WTC11 (cell line): ENCODE measurements at regions not wholly inside any gene's neighbourhood (a gene's known extent, or its start where the extent isn't known, plus 50 kb on each side); places are given as distances from the start of the nearest gene placed in this dataset.

ENCODE experiments used
- ATAC-seq: fragments of 200-7000 bp; cut with Tn5 transposase; 2 replicates; pipeline ENCODE4 v1.10.0; 2021; ENCODE audit warnings: mild to moderate bottlenecking, moderate library complexity
- CTCF ChIA-PET: fragments of 300-600 bp; sonication (Branson Sonifier 250); formaldehyde crosslinking; loops from one replicate; lab custom pipeline; 2021; ENCODE audit warnings: antibody characterized with exemption; lab: Charles Lee
- POLR2A ChIA-PET: fragments of 350-600 bp; sonication (Branson Sonifier 250); formaldehyde crosslinking; loops from one replicate; lab custom pipeline; 2021; ENCODE audit warnings: antibody characterized with exemption; lab: Charles Lee
- DNase-seq: peaks from one replicate; pipeline ENCODE4 v3.0.0; 2021; ENCODE audit warnings: low spot score
- H3K27ac Mint-ChIP-seq: 2 replicates; pipeline ENCODE4 v1.8.0; 2021; ENCODE audit warnings: mixed read lengths
- H3K27me3 Mint-ChIP-seq: 2 replicates; pipeline ENCODE4 v1.8.0; 2021; ENCODE audit warnings: low read depth, mild to moderate bottlenecking, moderate library complexity, mixed read lengths
- H3K36me3 Mint-ChIP-seq: 2 replicates; pipeline ENCODE4 v1.8.0; 2021; ENCODE audit warnings: mixed read lengths
- H3K4me1 Mint-ChIP-seq: 2 replicates; pipeline ENCODE4 v1.8.0; 2022; ENCODE audit warnings: mixed read lengths
- H3K4me3 Mint-ChIP-seq: 2 replicates; pipeline ENCODE4 v1.8.0; 2021; ENCODE audit warnings: mild to moderate bottlenecking, moderate library complexity, mixed read lengths
- H3K9me3 Mint-ChIP-seq: 2 replicates; pipeline ENCODE4 v1.8.0; 2021; ENCODE audit warnings: mixed read lengths
- CBFB ChIP-seq: sonication (generic); formaldehyde crosslinking; IDR thresholded peaks from 2 replicates; pipeline ENCODE4 v1.8.1; 2022; ENCODE audit warnings: mild to moderate bottlenecking, low read depth, missing genetic modification reagents
- CREB1 ChIP-seq: sonication (generic); formaldehyde crosslinking; IDR thresholded peaks from 2 replicates; pipeline ENCODE4 v1.8.0; 2023; ENCODE audit warnings: mild to moderate bottlenecking, missing genetic modification reagents
- EMX1 ChIP-seq: fragments of 250-450 bp; sonication (Bioruptor Pico); IDR thresholded peaks from 2 replicates; pipeline ENCODE4 v1.8.0; 2021; ENCODE audit warnings: mild to moderate bottlenecking
- ETV6 ChIP-seq: sonication (generic); formaldehyde crosslinking; IDR thresholded peaks from 2 replicates; pipeline ENCODE4 v1.8.1; 2022; ENCODE audit warnings: mild to moderate bottlenecking, missing genetic modification reagents
- NR1H2 ChIP-seq: sonication (generic); formaldehyde crosslinking; IDR thresholded peaks from 2 replicates; pipeline ENCODE4 v1.9.0; 2021; ENCODE audit warnings: mild to moderate bottlenecking, moderate library complexity, missing genetic modification reagents
- ZNF416 ChIP-seq: fragments of 250-450 bp; sonication (Bioruptor Pico); IDR thresholded peaks from 2 replicates; pipeline ENCODE4 v1.9.0; 2021; ENCODE audit warnings: mild to moderate bottlenecking, inconsistent platforms
- TF ChIP-seq, protein P1 (sequence below): sonication (generic); formaldehyde crosslinking; IDR thresholded peaks from 2 replicates; pipeline ENCODE4 v1.8.1; 2022; ENCODE audit warnings: low read depth, missing genetic modification reagents, borderline replicate concordance
- TF ChIP-seq, protein P2 (sequence below): fragments of 250-450 bp; sonication (Bioruptor Pico); IDR thresholded peaks from 2 replicates; pipeline ENCODE4 v1.8.0; 2021; ENCODE audit warnings: mild to moderate bottlenecking
- TF ChIP-seq, protein P3 (sequence below): sonication (generic); formaldehyde crosslinking; IDR thresholded peaks from 2 replicates; pipeline ENCODE4 v1.8.1; 2023; ENCODE audit warnings: mild to moderate bottlenecking, missing genetic modification reagents, moderate library complexity
- TF ChIP-seq, protein P4 (sequence below): sonication (generic); formaldehyde crosslinking; IDR thresholded peaks from 2 replicates; pipeline ENCODE4 v1.8.1; 2022; ENCODE audit warnings: missing genetic modification reagents, borderline replicate concordance
- TF ChIP-seq, protein P5 (sequence below): sonication (generic); formaldehyde crosslinking; IDR thresholded peaks from 2 replicates; pipeline ENCODE4 v1.8.1; 2023; ENCODE audit warnings: mild to moderate bottlenecking, missing genetic modification reagents
- TF ChIP-seq, protein P6 (sequence below): sonication (generic); formaldehyde crosslinking; IDR thresholded peaks from 2 replicates; pipeline ENCODE4 v1.8.1; 2023; ENCODE audit warnings: mild to moderate bottlenecking, missing genetic modification reagents
- TF ChIP-seq, protein P7 (sequence below): sonication (generic); formaldehyde crosslinking; conservative IDR thresholded peaks from 2 replicates; pipeline ENCODE4 v1.8.1; 2022; ENCODE audit warnings: mild to moderate bottlenecking, missing genetic modification reagents

DNA sequence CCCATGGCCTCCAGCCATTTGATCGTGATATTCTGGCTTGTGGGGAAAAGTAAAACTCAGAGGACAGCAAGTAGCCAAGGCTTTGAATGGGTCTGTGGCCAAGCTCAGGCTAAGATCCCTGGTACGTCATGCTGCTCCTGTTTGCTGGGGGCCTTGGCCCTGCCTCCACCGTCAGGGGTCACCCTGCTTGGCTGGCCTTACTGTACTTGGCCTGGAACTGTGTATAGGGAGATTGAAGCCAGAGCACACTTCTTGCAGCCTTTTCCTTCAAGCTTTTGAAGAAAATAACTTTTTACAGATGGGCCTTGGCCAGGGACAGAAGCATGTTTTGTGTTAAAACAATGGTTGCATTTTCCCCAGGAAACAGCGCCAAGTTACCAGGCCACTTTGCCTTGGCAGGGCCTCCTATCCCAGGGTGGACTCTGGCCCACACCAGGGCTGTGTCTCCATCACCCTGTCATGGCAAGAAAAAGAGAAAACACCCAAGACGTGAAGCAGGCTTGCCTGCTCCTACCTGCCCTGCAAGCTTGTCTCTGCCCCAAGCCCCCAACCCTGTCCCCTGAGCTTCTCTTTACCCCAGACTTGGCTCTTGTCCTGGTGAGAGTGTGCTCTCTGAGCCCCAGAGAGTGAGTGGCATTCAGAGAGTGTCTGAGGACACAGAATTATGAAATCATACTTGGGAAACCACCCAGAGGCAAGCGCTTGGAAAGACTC lies 286.9 kb downstream of the GADD45G start:
- TF ChIP-seq CREB1 (CRISPR knock-in tag), result no peak
- TF ChIP-seq, protein P1, sequence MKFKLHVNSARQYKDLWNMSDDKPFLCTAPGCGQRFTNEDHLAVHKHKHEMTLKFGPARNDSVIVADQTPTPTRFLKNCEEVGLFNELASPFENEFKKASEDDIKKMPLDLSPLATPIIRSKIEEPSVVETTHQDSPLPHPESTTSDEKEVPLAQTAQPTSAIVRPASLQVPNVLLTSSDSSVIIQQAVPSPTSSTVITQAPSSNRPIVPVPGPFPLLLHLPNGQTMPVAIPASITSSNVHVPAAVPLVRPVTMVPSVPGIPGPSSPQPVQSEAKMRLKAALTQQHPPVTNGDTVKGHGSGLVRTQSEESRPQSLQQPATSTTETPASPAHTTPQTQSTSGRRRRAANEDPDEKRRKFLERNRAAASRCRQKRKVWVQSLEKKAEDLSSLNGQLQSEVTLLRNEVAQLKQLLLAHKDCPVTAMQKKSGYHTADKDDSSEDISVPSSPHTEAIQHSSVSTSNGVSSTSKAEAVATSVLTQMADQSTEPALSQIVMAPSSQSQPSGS, result no peak
- TF ChIP-seq, protein P2, sequence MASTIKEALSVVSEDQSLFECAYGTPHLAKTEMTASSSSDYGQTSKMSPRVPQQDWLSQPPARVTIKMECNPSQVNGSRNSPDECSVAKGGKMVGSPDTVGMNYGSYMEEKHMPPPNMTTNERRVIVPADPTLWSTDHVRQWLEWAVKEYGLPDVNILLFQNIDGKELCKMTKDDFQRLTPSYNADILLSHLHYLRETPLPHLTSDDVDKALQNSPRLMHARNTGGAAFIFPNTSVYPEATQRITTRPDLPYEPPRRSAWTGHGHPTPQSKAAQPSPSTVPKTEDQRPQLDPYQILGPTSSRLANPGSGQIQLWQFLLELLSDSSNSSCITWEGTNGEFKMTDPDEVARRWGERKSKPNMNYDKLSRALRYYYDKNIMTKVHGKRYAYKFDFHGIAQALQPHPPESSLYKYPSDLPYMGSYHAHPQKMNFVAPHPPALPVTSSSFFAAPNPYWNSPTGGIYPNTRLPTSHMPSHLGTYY, result no peak
- TF ChIP-seq, protein P3, sequence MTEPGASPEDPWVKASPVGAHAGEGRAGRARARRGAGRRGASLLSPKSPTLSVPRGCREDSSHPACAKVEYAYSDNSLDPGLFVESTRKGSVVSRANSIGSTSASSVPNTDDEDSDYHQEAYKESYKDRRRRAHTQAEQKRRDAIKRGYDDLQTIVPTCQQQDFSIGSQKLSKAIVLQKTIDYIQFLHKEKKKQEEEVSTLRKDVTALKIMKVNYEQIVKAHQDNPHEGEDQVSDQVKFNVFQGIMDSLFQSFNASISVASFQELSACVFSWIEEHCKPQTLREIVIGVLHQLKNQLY (CRISPR knock-in tag), result no peak
- TF ChIP-seq, protein P4, sequence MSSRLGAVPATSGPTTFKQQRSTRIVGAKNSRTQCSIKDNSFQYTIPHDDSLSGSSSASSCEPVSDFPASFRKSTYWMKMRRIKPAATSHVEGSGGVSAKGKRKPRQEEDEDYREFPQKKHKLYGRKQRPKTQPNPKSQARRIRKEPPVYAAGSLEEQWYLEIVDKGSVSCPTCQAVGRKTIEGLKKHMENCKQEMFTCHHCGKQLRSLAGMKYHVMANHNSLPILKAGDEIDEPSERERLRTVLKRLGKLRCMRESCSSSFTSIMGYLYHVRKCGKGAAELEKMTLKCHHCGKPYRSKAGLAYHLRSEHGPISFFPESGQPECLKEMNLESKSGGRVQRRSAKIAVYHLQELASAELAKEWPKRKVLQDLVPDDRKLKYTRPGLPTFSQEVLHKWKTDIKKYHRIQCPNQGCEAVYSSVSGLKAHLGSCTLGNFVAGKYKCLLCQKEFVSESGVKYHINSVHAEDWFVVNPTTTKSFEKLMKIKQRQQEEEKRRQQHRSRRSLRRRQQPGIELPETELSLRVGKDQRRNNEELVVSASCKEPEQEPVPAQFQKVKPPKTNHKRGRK, result no peak
- CTCF ChIA-PET, result no interaction called here
- no peak for ATAC-seq
- DNase-seq, result no peak
- peaks cover 9% of the 10 kb centered on the region for H3K4me1 Mint-ChIP-seq
- no peak overlapping the region for H3K27ac Mint-ChIP-seq
- no peak overlapping the region for H3K4me3 Mint-ChIP-seq
- POLR2A ChIA-PET, result no interaction called here
- peaks cover 6% of the 10 kb centered on the region; the same call in 1 of the 2 replicates for H3K36me3 Mint-ChIP-seq
- H3K27me3 Mint-ChIP-seq, result 0 out of 2 replicates have a peak, but pooled peaks cover 2% of the 10 kb centered on the region
- H3K9me3 Mint-ChIP-seq, result peaks cover 15% of the 10 kb centered on the region

DNA sequence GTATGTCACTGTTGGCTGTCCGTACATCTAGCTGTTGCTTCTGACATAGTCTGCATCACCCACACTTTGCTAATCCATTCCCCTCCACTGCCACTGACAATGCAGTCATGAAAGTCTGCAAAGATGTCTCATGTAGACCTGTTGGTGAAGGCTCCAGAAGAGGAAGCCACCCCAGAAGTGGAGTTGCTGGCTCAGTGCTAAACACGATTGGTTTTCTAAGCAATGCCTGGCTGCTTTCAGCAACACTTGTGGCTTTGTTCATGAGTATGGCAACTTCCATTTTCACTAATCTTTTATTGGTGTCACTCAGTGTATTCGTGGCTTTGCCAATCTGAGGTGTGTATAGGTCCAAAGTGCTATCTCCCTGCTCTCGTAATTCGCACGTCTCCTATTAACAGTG lies 288.1 kb downstream of the GADD45G start:
- H3K36me3 Mint-ChIP-seq, result peaks cover 6% of the 10 kb centered on the region; the same call in 1 of the 2 replicates
- H3K9me3 Mint-ChIP-seq, result peaks cover 15% of the 10 kb centered on the region
- DNase-seq, result no peak
- TF ChIP-seq NR1H2 (no peak), EMX1 (CRISPR knock-in tag) (no peak)
- TF ChIP-seq, all 79 proteins: peak for 0
- Mint-ChIP-seq H3K27me3 (no peaks in the 10 kb centered on the region), H3K4me1 (peaks cover 9% of the 10 kb centered on the region), H3K4me3 (no peak overlapping the region), H3K27ac (no peak overlapping the region)
- CTCF ChIA-PET, result no interaction called here
- POLR2A ChIA-PET, result no interaction called here
- no peak for ATAC-seq

DNA sequence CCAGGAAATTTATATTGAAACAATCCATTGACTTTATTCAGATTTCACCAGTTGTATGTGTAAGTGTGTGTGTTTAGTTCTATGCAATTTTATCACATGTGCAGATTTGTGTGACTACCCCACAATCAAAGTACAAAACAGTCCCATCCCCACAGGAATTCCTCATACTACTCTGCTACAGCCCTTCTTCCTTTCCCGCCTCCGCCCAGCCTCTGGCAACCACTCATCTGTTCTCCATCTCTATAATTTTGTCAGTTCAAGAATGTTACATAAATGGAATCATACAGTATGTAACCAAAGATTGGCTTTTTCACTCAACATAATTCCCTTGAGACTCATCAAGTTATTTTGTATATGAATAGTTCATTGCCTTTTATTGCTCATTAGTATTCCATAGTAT lies 289.1 kb downstream of the GADD45G start:
- no peak overlapping the region for H3K4me3 Mint-ChIP-seq
- ATAC-seq, result no peak

More for the DNA sequence above, 289.1 kb downstream of the GADD45G start:
- no peak for DNase-seq
- ChIA-PET CTCF (no interaction called here), POLR2A (no interaction called here)
- Mint-ChIP-seq H3K27ac (no peak overlapping the region), H3K9me3 (peaks cover 14% of the 10 kb centered on the region), H3K36me3 (peaks cover 6% of the 10 kb centered on the region; the same call in 1 of the 2 replicates), H3K27me3 (no peaks in the 10 kb centered on the region), H3K4me1 (peaks cover 8% of the 10 kb centered on the region)
- TF ChIP-seq, protein P5, sequence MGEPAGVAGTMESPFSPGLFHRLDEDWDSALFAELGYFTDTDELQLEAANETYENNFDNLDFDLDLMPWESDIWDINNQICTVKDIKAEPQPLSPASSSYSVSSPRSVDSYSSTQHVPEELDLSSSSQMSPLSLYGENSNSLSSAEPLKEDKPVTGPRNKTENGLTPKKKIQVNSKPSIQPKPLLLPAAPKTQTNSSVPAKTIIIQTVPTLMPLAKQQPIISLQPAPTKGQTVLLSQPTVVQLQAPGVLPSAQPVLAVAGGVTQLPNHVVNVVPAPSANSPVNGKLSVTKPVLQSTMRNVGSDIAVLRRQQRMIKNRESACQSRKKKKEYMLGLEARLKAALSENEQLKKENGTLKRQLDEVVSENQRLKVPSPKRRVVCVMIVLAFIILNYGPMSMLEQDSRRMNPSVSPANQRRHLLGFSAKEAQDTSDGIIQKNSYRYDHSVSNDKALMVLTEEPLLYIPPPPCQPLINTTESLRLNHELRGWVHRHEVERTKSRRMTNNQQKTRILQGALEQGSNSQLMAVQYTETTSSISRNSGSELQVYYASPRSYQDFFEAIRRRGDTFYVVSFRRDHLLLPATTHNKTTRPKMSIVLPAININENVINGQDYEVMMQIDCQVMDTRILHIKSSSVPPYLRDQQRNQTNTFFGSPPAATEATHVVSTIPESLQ (CRISPR knock-in tag), result no peak
- TF ChIP-seq, protein P6, sequence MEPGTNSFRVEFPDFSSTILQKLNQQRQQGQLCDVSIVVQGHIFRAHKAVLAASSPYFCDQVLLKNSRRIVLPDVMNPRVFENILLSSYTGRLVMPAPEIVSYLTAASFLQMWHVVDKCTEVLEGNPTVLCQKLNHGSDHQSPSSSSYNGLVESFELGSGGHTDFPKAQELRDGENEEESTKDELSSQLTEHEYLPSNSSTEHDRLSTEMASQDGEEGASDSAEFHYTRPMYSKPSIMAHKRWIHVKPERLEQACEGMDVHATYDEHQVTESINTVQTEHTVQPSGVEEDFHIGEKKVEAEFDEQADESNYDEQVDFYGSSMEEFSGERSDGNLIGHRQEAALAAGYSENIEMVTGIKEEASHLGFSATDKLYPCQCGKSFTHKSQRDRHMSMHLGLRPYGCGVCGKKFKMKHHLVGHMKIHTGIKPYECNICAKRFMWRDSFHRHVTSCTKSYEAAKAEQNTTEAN (CRISPR knock-in tag), result no peak
- no peak for TF ChIP-seq ZNF416 (CRISPR knock-in tag)
- no peak for TF ChIP-seq CBFB
- TF ChIP-seq, protein P2, result no peak
- TF ChIP-seq, protein P7, sequence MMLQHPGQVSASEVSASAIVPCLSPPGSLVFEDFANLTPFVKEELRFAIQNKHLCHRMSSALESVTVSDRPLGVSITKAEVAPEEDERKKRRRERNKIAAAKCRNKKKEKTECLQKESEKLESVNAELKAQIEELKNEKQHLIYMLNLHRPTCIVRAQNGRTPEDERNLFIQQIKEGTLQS, result no peak
- TF ChIP-seq ETV6 (CRISPR knock-in tag), result no peak
